Astrocyte (in vitro differentiated cells and primary cell): ENCODE measurements at regions not wholly inside any gene's neighbourhood (a gene's known extent, or its start where the extent isn't known, plus 50 kb on each side); places are given as distances from the start of the nearest gene placed in this dataset.

ENCODE experiments used
- DNase-seq: peaks from one replicate; pipeline ENCODE4 v3.0.0-alpha.2; 2010; ENCODE audit warnings: low read depth
- FAIRE-seq: peaks from 2 replicates; lab custom pipeline; 2011; peaks lifted over from hg19 to GRCh38; lab: Jason Lieb, UNC
- H2AFZ ChIP-seq: 2 replicates; pipeline ENCODE4 v1.6.0; 2012; ENCODE audit warnings: low read depth, low read length, inconsistent platforms
- H3K27ac ChIP-seq: 2 replicates; pipeline ENCODE4 v1.5.1; 2011; ENCODE audit warnings: low read depth, low read length, inconsistent platforms
- H3K27me3 ChIP-seq: 2 replicates; pipeline ENCODE4 v1.6.0; 2011; ENCODE audit warnings: low read length, inconsistent platforms; ENCODE audit not compliant: insufficient read depth
- H3K36me3 ChIP-seq: 2 replicates; pipeline ENCODE4 v1.5.1; 2011; ENCODE audit warnings: low read length, inconsistent platforms; ENCODE audit not compliant: insufficient read depth
- H3K4me1 ChIP-seq: 2 replicates; pipeline ENCODE4 v1.5.1; 2011; ENCODE audit warnings: low read length, inconsistent platforms; ENCODE audit not compliant: insufficient read depth
- H3K4me2 ChIP-seq: 2 replicates; pipeline ENCODE4 v1.6.0; 2012; ENCODE audit warnings: low read length, inconsistent platforms
- H3K4me3 ChIP-seq: 2 replicates; pipeline ENCODE4 v1.5.1; 2011; ENCODE audit warnings: low read depth, mild to moderate bottlenecking, low read length, inconsistent platforms; ENCODE audit not compliant: insufficient read depth
- H3K79me2 ChIP-seq: 2 replicates; pipeline ENCODE4 v1.6.0; 2012; ENCODE audit warnings: mild to moderate bottlenecking, low read length, inconsistent platforms; ENCODE audit not compliant: insufficient read depth
- H3K9ac ChIP-seq: 2 replicates; pipeline ENCODE4 v1.6.0; 2012; ENCODE audit warnings: mild to moderate bottlenecking, low read length, inconsistent platforms
- H3K9me3 ChIP-seq: 2 replicates; pipeline ENCODE4 v1.5.1; 2012; ENCODE audit warnings: low read depth, mild to moderate bottlenecking, low read length, inconsistent platforms; ENCODE audit not compliant: insufficient read depth
- H4K20me1 ChIP-seq: 2 replicates; pipeline ENCODE4 v1.6.0; 2012; ENCODE audit warnings: low read length, inconsistent platforms; ENCODE audit not compliant: insufficient read depth
- H3K27ac Mint-ChIP-seq: one replicate; pipeline ENCODE4 v1.8.0; 2021; ENCODE audit warnings: mild to moderate bottlenecking, mixed read lengths; ENCODE audit not compliant: unreplicated experiment
- H3K27me3 Mint-ChIP-seq: one replicate; pipeline ENCODE4 v1.8.0; 2021; ENCODE audit warnings: low read depth, mixed read lengths; ENCODE audit not compliant: unreplicated experiment
- H3K36me3 Mint-ChIP-seq: one replicate; pipeline ENCODE4 v1.8.0; 2021; ENCODE audit warnings: low read depth, mixed read lengths; ENCODE audit not compliant: unreplicated experiment
- H3K4me1 Mint-ChIP-seq: one replicate; pipeline ENCODE4 v1.8.0; 2021; ENCODE audit warnings: low read depth, mixed read lengths; ENCODE audit not compliant: unreplicated experiment
- H3K4me3 Mint-ChIP-seq: one replicate; pipeline ENCODE4 v1.8.0; 2021; ENCODE audit warnings: mild to moderate bottlenecking, moderate library complexity, mixed read lengths; ENCODE audit not compliant: unreplicated experiment
- H3K9me3 Mint-ChIP-seq: one replicate; pipeline ENCODE4 v1.8.0; 2021; ENCODE audit warnings: mild to moderate bottlenecking, mixed read lengths; ENCODE audit not compliant: unreplicated experiment
- CTCF ChIP-seq: IDR thresholded peaks from 2 replicates; pipeline ENCODE4 v1.5.1; 2011; ENCODE audit warnings: low read depth, mild to moderate bottlenecking, inconsistent platforms, low read length, moderate library complexity; ENCODE audit not compliant: insufficient read depth
- EZH2 ChIP-seq: IDR thresholded peaks from 2 replicates; pipeline ENCODE4 v1.6.1; 2012; ENCODE audit warnings: mild to moderate bottlenecking, low read length, inconsistent platforms; ENCODE audit not compliant: insufficient read depth

- Histone ChIP-seq H3K9ac (no peak overlapping the region), H3K4me2 (no peak overlapping the region), H3K4me1 (no peaks in the 10 kb centered on the region), H3K79me2 (no peaks in the 10 kb centered on the region), H3K4me3 (no peak overlapping the region), H3K9me3 (no peaks in the 10 kb centered on the region), H4K20me1 (no peaks in the 10 kb centered on the region), H3K27me3 (no peaks in the 10 kb centered on the region), H3K36me3 (no peaks in the 10 kb centered on the region), H3K27ac (no peak overlapping the region), H2AFZ (no peak overlapping the region)
- DNase-seq (no peak), FAIRE-seq (no peak)
- TF ChIP-seq CTCF (no peak), EZH2 (no peak)
- Mint-ChIP-seq H3K27me3 (no peaks in the 10 kb centered on the region), H3K36me3 (no peaks in the 10 kb centered on the region), H3K4me3 (no peak overlapping the region), H3K4me1 (no peaks in the 10 kb centered on the region), H3K27ac (no peak overlapping the region), H3K9me3 (peaks cover 14% of the 10 kb centered on the region)
These were observed 1377.5 kb upstream of the TMEM132C start for GRCh38 chr12:126889501-126889900.

GRCh38 chr12:126890097-126890496, 1376.9 kb upstream of the TMEM132C start:
- H3K9me3 ChIP-seq: no peaks in the 10 kb centered on the region
- no peak for TF ChIP-seq EZH2
- TF ChIP-seq CTCF: no peak
- H3K36me3 ChIP-seq: no peaks in the 10 kb centered on the region
- Mint-ChIP-seq H3K27ac (no peak overlapping the region), H3K27me3 (no peaks in the 10 kb centered on the region), H3K36me3 (no peaks in the 10 kb centered on the region), H3K9me3 (peaks cover 14% of the 10 kb centered on the region), H3K4me3 (no peak overlapping the region), H3K4me1 (no peaks in the 10 kb centered on the region)
- H3K79me2 ChIP-seq: no peaks in the 10 kb centered on the region
- H3K4me2 ChIP-seq: no peak overlapping the region
- no peaks in the 10 kb centered on the region for H4K20me1 ChIP-seq
- H2AFZ ChIP-seq: no peak overlapping the region
- no peak overlapping the region for H3K9ac ChIP-seq
- no peaks in the 10 kb centered on the region for H3K4me1 ChIP-seq
- FAIRE-seq (no peak), DNase-seq (no peak)
- H3K4me3 ChIP-seq: no peak overlapping the region
- H3K27me3 ChIP-seq: no peaks in the 10 kb centered on the region
- H3K27ac ChIP-seq: no peak overlapping the region

GRCh38 chr12:126891789-126892188, 1375.2 kb upstream of the TMEM132C start:
- Mint-ChIP-seq H3K27me3 (no peaks in the 10 kb centered on the region), H3K27ac (no peak overlapping the region), H3K4me1 (no peaks in the 10 kb centered on the region), H3K36me3 (no peaks in the 10 kb centered on the region), H3K9me3 (peaks cover 11% of the 10 kb centered on the region), H3K4me3 (no peak overlapping the region)
- no peak for FAIRE-seq
- H3K9ac ChIP-seq: no peak overlapping the region
- no peak overlapping the region for H3K27ac ChIP-seq
- no peak for TF ChIP-seq CTCF
- TF ChIP-seq EZH2: no peak
- H3K9me3 ChIP-seq: no peaks in the 10 kb centered on the region
- no peaks in the 10 kb centered on the region for H3K36me3 ChIP-seq
- H3K4me1 ChIP-seq: no peaks in the 10 kb centered on the region
- H3K4me3 ChIP-seq: no peak overlapping the region
- H2AFZ ChIP-seq: no peak overlapping the region
- H4K20me1 ChIP-seq: no peaks in the 10 kb centered on the region
- H3K27me3 ChIP-seq: no peaks in the 10 kb centered on the region
- no peak overlapping the region for H3K4me2 ChIP-seq
- H3K79me2 ChIP-seq: no peaks in the 10 kb centered on the region
- no peak for DNase-seq
